Epithelial cell of esophagus (primary cell): ENCODE measurements at regions not wholly inside any gene's neighbourhood (a gene's known extent, or its start where the extent isn't known, plus 50 kb on each side); places are given as distances from the start of the nearest gene placed in this dataset.

Experiments used
- DNase-seq: peaks from one replicate; pipeline ENCODE4 v3.0.0; 2010; ENCODE audit warnings: low read depth
- H3K4me3 ChIP-seq: 2 replicates; pipeline ENCODE4 v1.5.1; 2011; ENCODE audit warnings: mild to moderate bottlenecking, low read length, control low read depth
- TF ChIP-seq, protein P1 (sequence below): IDR thresholded peaks from 2 replicates; pipeline ENCODE4 v1.5.1; 2011; ENCODE audit warnings: low read depth, mild to moderate bottlenecking, low read length, control low read depth, inconsistent platforms; ENCODE audit not compliant: insufficient read depth; ENCODE audit errors: missing control alignments

DNA sequence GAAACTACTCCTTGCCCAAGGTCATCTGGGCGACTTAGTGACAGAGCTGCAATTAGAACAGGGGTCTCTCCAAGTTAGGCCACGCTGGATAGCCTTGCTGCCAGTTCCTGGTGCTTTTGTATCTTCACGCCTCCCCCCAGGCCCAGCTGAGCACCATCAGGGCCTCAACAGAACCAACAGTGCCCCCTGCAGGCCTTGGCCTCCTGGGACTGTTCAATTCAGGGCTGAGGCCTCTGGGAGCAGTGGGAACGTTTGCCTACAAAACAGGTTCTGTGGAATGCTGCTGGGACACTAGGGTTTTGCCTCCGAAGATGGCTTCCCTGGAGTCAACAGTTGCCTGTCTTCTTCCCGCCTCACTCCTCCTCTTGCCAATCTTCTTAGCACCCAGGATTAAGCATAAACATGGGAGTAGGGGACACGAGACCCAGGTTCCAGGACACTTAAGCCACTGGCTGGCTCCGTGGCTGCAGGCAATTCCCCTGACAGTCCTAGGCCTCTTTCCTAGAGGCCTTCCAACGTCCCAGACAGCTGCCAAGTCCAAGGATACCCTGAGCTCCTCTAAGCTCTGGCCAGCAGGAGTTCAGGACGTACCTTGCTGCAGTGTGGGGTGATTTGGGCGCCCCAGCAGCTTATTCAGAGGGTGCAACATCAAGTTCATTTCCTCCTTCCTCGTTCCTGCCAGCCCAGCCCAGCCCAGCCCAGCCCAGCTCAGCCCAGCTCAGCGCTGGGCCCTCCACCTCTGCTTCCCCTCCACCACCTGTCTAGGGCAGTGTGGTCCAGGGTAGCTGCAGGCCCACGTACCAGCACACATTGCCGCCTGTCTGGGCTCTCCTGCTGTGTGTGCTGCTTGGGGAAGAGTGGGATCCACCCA is 246.6 kb upstream of the RPL38 start:
- no peak overlapping the region for H3K4me3 ChIP-seq
- peak; percentile 4 for DNase-seq
- TF ChIP-seq, protein P1, sequence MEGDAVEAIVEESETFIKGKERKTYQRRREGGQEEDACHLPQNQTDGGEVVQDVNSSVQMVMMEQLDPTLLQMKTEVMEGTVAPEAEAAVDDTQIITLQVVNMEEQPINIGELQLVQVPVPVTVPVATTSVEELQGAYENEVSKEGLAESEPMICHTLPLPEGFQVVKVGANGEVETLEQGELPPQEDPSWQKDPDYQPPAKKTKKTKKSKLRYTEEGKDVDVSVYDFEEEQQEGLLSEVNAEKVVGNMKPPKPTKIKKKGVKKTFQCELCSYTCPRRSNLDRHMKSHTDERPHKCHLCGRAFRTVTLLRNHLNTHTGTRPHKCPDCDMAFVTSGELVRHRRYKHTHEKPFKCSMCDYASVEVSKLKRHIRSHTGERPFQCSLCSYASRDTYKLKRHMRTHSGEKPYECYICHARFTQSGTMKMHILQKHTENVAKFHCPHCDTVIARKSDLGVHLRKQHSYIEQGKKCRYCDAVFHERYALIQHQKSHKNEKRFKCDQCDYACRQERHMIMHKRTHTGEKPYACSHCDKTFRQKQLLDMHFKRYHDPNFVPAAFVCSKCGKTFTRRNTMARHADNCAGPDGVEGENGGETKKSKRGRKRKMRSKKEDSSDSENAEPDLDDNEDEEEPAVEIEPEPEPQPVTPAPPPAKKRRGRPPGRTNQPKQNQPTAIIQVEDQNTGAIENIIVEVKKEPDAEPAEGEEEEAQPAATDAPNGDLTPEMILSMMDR = peak; percentile 8

GRCh38 chr17:73957564-73957963 is 245.9 kb upstream of the RPL38 start:
- no peak for DNase-seq
- TF ChIP-seq, protein P1 = no peak

GRCh38 chr17:73958453-73958852 is 245.0 kb upstream of the RPL38 start:
- TF ChIP-seq, protein P1 = no peak
- no peak for DNase-seq
- no peak overlapping the region for H3K4me3 ChIP-seq

More at GRCh38 chr17:73957564-73957963, 245.9 kb upstream of the RPL38 start:
- no peak overlapping the region for H3K4me3 ChIP-seq

- H3K4me3 ChIP-seq = no peak overlapping the region
- no peak for DNase-seq
- TF ChIP-seq, protein P1 = no peak
Observed at GRCh38 chr17:73960469-73960868, 243.0 kb upstream of the RPL38 start.

DNA sequence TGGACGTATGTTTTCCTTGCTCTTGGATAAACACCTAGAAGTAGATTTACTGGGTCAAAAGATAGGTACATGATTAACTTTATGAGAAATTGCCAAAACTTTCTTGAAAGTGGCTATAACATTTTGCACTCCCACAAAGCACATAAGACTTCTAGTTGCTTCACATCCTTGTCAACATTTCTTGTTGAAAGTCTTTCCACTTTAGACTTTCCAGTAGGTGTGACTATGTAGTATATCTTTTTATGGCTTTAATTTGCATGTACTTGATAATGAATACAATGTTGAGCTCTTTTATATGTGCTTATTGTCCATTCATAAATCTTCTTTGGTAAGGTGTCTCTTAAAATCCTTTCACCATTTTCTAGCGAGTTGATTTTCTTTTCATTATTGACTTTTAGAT is 241.2 kb upstream of the RPL38 start:
- H3K4me3 ChIP-seq = no peak overlapping the region
- no peak for DNase-seq
- TF ChIP-seq, protein P1 = no peak

DNA sequence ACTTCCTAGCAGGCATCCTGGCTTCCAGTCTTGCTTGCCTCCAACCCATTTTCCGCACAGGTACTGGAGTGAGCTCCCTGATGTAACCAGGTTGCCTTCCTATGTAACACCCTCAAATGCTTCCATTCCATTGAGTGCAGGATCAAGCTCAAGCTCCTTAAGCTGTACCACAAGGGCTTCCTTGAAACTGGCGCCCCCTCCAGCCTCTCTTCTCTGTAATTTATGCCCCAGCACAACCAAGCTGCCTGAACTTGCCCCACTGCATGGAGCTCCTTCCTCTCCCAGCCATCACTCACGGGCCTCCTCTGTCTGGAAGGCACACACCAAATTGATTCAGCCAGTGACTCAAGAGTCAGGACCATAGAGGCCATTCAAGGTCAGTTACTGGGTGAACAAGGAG is 234.8 kb upstream of the RPL38 start:
- no peak for DNase-seq
- TF ChIP-seq, protein P1 = no peak
- no peak overlapping the region for H3K4me3 ChIP-seq

DNA sequence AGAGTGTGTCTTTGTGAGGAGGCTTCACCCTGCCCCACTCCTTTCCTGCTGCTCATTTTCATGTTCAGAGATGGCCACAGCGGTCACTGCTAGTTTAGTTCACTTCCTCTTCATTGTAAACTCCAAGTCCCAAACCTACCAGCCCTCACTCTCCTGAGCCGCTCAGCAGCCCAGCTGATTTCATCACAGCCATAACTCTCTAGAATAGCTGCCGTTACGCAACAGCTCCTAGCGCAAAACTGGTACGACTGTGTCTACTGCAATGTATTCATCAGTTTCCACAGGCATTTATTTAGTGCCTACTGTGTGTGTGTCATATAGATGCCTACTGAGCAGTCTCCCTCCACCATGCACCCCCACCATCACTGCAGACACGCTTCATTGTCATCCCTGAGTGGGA is 233.5 kb upstream of the RPL38 start:
- TF ChIP-seq, protein P1 = no peak
- H3K4me3 ChIP-seq = no peak overlapping the region
- no peak for DNase-seq
